ENCODE measurements at regions not wholly inside any gene's neighbourhood (a gene's known extent, or its start where the extent isn't known, plus 50 kb on each side); places are given as distances from the start of the nearest gene placed in this dataset.

- POLR2A ChIA-PET, result no interaction called here
- Histone ChIP-seq H3K9me1 (replicated peaks; ENCODE audit: control insufficient read depth, extremely low read depth, insufficient read depth, low read length) (no peaks in the 10 kb centered on the region), H4K20me1 (replicated peaks; ENCODE audit: control insufficient read depth, extremely low read depth, insufficient read depth, low read length) (no peaks in the 10 kb centered on the region), H3K4me2 (ENCODE audit: insufficient read depth, low read length) (no peak overlapping the region), H3K27ac (ENCODE audit: insufficient read depth, low read depth, low read length) (no peak overlapping the region), H3K27me3 (ENCODE audit: control insufficient read depth in 2 of 2, insufficient read depth in 2 of 2, low read length in 2 of 2) (no peaks in the 10 kb centered on the region), H3K9ac (replicated peaks; ENCODE audit: extremely low read depth, insufficient read depth, low read length) (no peak overlapping the region), H3K79me2 (ENCODE audit: control insufficient read depth, insufficient read depth, low read length) (no peaks in the 10 kb centered on the region), H3K36me3 (ENCODE audit: control insufficient read depth in 2 of 2, extremely low read depth in 1 of 2, insufficient read depth in 2 of 2, low read length in 2 of 2) (no peaks in the 10 kb centered on the region), H3K4me1 (ENCODE audit: control insufficient read depth, extremely low read depth, insufficient read depth, low read length) (no peaks in the 10 kb centered on the region), H2AFZ (ENCODE audit: low read depth, low read length) (no peak overlapping the region), H3K9me3 (replicated peaks; ENCODE audit: control insufficient read depth, insufficient read depth, low read length) (no peaks in the 10 kb centered on the region), H3K4me3 (replicated peaks in 1 of 3; ENCODE audit: insufficient read depth in 1 of 3, low read depth in 1 of 3, low read length in 3 of 3) (no peak overlapping the region)
- no TSS peak for BruUV-seq (replicated peaks)
- intact Hi-C loops (cut with micrococcal nuclease) (no loop called here), dilution Hi-C loops (cut with MboI; ENCODE audit: extremely low pct_ligation_motif_present, low sequenced_read_pairs) (no loop called here)
- no peak for FAIRE-seq
- CTCF ChIA-PET, result no interaction called here
- no peak for DNase-seq (ENCODE audit: low read depth, low spot score)
- TF ChIP-seq GATA2 (IDR thresholded peaks at IDR 0.05; ENCODE audit: insufficient read depth, insufficient read length, low read depth, low read length), result no peak
- no peak for TF ChIP-seq POLR2A (IDR thresholded peaks at IDR 0.05; ENCODE audit: low read depth, low read length)
- TF ChIP-seq JUN (IDR thresholded peaks at IDR 0.05; ENCODE audit: borderline replicate concordance, insufficient read depth, insufficient read length, low read depth), result no peak
- TF ChIP-seq MAX (IDR thresholded peaks at IDR 0.05; ENCODE audit: insufficient read depth, insufficient read length), result no peak
- TF ChIP-seq CTCF (IDR thresholded peaks at IDR 0.05; ENCODE audit: extremely low read depth in 1 of 2, insufficient read depth in 1 of 2, low read depth in 1 of 2, low read length in 2 of 2), result no peak
- no peak for TF ChIP-seq EZH2 (IDR thresholded peaks at IDR 0.05; ENCODE audit: borderline replicate concordance, low read depth, low read length, severe bottlenecking)
- TF ChIP-seq MYC (IDR thresholded peaks at IDR 0.05; ENCODE audit: low read depth, low read length), result no peak
- TF ChIP-seq FOS (IDR thresholded peaks at IDR 0.05; ENCODE audit: borderline replicate concordance, insufficient read depth, low read length), result no peak
- no peak for TF ChIP-seq POLR2AphosphoS5 (IDR thresholded peaks at IDR 0.05; ENCODE audit: insufficient read depth, low read depth, low read length)
Observed at GRCh38 chr4:18722748-18723191, 701.2 kb upstream of the LCORL start.

Data from endothelial cell of umbilical vein (primary cell).